IPS DF 19.7 (cell line): ENCODE measurements at regions not wholly inside any gene's neighbourhood (a gene's known extent, or its start where the extent isn't known, plus 50 kb on each side); places are given as distances from the start of the nearest gene placed in this dataset.
A peak's percentile ranks its signal among the peaks of the same experiment; 100 is the strongest.

Source experiments
- DNase-seq: peaks from one replicate; pipeline ENCODE4 v3.0.0-alpha.2; 2013; ENCODE audit warnings: low read depth, low spot score

DNA sequence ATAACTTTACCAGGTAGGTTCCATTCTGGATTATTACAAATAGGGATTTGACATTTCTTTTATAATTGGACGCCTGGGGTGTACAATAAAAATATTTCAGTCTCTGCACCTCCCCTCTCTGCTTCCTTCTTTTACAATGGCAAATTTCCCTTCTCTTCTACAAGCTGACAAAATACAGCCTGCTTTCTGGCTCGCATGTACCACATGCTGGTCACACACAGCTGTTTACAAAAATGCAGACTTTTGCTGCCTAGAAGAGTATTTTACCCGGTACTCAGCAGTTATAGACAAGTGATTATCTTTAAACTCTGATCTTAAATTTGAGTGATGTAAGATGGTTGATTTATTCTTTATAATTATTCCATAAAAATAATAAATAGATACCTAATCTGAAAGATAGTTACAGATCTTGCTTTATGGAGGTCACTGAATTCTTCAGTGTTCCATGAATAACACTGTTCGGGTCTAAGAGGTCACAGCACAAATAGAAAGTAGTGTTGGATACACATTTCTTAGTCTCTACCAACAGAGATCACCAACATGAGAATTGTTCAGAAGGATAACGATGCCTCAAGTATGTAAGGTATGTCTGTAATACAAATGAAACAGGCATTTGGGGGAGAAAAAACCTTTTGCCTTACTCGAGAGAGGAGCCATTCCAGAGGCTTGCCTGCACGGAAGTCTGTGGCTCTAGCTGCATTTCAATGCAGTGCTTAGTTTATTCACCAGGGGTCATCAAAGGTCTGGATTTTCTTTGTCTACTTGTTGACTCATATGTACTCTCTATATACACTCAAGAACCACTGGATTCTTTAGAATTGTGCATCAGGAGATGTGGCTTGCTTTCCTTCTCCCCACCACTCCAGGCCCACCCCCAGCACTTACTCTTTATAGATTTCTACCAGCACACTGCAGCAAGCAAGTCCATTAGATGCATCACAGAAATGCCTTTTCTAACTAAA, 206.6 kb upstream of the RFX3 start:
- DNase-seq, result peak; percentile 48

DNA sequence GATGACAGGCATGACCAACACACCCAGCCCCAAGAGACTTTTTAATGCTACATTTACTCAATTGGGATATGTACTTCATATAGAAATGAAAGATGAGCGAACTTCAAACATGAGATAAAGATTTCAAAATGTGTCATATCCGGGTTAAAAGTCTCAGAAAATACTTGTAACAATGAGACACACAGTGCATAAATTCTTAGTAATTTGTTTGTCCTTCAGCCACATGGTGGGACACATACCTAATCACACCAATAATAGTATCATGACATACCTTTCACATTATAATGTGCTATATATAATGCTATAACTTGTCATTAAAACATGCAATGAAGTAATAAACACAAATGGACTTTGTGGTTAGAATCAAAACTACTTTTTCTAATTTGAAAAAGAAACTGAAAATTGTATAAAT, 204.7 kb upstream of the RFX3 start:
- no peak for DNase-seq

DNA sequence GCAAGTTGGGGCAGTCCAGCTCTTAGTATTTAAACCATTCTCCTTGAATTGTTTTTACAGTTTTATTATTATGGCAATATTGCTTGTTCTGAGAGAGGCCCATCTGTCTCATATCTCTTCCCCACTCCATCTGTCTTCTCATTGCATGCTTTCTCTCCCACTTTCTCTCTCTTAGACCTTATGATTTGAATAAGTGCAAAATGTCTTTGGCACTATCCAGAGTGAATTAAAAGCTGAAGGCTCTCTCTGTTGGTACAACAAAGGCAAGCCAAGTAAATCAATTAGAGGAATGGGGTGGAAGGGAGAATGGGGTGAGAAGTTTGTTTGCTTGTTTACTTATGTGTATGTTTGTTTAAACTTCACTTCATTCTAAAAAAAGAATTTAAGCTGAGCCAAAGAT, 195.3 kb upstream of the RFX3 start:
- DNase-seq, result no peak

DNA sequence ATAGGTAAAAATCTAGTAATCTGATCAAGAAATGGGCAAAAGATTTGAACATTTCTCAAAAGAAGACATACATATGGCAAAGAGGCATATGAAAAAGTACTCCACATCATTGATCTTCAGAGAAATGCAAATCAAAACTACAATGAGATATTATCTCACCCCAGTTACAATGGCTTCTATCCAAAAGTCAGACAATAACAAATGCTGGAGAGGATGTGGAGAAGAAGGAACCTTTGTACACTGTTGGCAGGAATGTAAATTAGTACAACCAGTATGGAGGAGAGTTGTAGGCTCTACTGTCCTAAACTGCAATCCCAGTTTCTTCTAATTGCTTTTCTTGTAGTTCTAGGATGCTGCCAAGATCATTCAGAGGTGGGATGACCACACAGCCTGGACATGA, 193.5 kb upstream of the RFX3 start:
- DNase-seq, result no peak

DNA sequence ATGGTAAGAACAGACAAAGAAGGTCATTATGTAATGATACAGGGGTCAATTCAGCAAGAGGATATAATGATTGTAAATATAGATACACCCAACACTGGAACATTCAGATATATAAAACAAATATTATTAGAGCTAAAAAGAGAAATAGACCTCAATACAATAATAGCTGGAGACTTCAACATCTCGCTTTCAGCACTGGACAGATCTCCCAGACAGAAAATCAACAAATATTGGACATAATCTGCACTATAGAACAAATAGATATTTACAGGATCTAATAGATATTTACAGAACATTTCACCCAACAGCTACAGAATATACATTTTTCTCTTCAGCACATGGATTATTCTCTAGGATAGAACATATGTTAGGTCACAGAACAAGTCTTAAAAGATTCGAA, 190.6 kb upstream of the RFX3 start:
- DNase-seq, result no peak

DNA sequence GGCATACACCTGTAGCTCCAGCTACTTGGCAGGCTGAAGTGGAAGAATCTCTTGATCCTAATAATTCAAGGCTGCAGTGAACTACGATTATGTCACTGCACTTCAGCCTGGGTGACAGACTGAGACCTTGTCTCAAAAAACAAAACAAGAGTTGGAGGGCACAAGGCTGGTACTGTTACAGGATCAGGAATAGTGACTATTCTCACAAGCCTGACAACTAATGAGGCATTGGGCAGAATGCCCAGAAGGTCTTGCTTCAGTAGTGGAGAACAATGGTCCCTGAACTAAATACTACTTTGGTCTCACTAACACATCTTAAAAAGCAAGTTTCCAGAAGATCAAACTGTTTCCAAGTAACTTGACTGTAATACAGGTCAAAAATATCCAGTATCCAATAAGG, 182.9 kb upstream of the RFX3 start:
- DNase-seq, result no peak

DNA sequence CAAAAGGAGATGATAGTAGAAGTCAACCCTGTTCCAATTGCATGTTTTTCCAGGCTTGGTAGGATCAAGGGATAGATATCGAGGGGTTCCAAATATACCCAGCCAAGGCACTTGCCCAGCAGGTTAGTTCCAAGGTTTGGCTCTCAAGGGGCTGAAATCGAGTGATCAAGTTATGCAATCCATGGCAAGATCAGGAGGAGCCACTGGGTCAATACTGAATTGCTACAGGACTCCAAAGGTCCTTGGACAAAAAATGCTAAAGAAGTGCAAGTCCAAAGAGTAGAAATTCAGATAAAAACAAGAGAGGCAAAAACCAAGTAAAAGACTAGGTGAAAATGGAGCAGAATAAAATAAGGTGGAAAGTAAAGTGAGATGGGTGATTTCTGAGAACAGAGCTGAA, 179.1 kb upstream of the RFX3 start:
- no peak for DNase-seq

DNA sequence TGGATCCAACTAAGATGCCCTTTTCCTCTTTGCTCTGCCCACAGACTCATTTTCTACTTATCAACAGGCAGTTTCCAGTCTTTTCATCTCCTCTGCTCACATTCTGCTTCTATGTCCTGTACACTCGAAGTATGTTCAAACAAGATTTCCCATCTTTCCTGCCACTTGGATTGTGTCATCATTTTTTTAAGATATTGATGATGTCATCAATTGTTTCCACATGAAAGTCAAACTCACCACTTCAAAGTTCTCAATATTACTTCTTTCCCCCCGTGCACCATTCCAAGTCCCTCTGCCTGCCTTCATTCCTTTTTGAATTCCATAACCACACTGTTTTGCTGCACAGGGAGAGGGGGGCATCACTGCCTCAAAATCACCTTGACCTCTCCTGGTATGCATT, 175.0 kb upstream of the RFX3 start:
- DNase-seq, result no peak

DNA sequence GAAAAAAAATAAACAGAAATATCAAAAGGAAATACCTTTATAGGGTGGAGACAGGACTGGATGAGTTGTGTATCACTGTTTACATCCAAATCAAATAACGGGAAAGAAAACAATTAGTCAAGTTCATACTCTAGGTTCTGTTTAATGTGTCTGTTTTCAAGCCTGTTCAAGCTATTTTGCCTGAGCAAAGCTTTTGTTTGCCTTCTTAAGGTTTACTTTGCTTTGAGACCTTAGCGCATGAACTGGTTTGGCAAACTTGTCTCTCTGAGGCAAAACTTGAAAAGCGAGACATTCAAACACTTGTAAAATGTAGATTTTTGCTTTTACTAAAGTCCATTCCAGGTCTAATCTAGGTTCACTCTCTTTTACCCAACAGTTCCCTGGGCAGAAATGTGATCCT, 174.1 kb upstream of the RFX3 start:
- no peak for DNase-seq

DNA sequence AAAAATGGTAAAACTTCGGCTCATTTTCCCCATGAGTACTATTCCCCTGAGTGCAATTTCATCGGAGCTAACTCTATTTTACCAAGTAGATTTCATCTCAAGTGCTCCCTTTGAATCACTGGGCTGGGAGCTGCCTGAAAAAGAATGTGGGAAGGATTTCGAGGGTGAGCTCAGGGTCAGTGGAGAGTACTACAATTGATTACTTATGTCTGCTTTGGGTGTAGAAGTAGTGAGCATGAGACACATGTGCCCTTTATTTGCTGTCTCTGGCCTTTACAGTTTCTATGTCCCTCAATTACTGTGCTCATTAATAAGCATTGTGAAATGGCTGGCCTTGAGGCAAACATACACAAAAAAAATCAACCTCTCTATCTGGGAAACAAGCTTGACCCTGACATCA, 172.7 kb upstream of the RFX3 start:
- DNase-seq, result no peak

DNA sequence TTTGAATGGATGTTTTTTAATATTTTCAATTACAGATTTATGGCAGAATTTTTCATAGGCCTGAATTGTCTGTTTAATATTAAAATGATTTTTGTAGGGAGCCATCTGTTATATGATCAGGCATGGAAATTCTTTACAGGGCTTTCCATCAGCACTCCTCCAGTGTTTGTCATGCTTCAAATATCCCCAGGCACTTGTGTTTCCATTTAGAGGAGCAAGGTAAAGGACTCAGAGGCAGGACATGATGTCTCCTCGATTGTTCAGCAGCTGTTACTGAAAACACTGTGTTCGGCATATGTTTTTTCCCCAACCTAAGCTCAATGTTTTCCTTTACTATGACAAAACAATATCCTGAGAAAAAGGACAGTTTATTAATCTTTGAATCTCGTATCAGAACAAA, 172.3 kb upstream of the RFX3 start:
- no peak for DNase-seq

DNA sequence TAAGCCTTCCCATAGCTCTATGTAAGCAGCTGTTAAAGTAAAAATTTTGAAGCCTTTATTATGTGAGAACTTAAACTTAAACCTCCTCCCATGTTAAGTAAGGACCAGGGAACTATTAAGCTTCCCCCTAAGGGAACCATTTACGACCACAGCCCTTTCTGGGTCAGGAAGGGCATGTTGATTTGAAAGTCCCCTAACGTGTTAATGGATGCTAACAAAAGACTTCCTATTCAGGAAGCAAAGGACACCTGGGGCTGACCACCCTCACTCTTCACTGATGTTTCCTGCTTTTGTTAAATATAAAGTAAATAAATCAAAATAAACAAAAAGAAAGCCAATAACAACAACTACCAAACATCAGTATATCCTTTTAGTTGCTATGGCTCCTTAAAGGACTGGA, 170.6 kb upstream of the RFX3 start:
- peak; percentile 35 for DNase-seq

DNA sequence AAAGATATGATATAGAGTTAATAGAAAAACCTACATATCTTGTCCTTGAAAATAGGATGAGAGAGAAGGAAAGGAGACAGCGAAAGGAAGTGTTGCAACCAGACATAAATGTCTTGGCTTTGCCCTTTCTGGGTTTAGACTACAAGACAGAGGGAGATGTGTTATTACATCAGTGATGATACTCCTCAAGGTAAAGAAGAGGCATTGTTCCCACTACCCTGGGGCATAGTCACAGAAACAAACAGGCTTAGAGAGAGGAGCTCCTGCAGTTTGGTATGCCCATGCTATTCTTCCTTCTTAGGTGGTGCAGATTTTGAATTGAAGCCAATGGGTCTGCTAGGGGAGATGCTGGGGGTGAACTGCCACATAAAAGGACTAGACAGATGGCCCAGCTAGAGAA, 166.8 kb upstream of the RFX3 start:
- no peak for DNase-seq

DNA sequence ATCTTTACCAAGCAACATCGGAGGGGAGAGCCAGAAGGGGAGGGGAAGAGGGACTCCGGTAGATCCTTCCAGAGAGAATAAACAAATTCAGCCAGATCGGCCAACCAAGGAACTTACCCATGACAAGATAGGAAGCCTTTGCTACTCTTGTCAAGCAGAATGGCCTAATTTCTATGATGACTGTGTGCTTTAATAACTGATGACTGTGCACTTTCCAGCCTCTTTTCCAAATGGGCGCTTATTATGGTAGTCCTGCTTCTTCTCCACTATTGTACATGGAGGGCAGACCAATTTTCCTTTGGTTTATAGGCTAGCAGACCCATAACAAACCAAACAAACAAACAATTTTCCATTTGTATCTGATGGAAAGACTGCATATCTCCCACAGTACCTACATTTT, 163.8 kb upstream of the RFX3 start:
- DNase-seq, result no peak

DNA sequence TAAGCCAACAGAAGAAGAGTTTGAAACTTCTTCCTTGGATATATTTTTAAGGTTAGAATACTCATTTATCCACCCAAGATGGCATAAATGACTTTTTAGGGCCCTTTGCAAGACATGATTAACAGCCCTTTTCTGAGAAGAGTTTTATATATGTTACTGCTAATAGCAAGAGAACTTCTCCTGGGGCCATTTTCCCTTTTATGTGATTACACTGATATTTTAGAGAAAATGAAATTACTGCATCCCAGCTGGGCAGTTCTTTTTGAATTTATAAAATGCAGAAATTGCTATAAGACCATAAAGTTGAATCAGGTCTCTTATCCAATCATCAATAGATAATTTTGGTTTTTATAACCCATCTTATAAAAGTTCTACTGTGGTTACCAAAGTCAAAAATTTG, 161.3 kb upstream of the RFX3 start:
- DNase-seq, result no peak

DNA sequence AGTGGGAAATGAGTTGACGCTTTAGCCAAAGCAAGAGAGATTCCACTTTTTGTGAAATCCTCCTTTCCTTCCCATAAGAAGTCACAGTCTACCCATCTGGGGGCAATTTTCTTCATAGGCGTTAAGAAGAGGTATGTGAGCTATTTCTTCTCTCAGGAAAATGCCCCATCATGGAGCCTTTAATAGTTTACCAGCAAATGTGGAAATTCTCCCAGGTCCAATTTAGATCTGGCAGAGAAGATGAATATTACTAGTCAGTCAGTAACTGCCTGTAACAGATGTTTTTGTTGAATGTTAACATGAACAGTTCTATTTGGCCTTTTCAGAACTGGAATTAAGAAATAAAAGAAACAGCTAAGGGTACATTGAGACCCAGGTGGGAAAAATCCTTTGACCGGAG, 156.4 kb upstream of the RFX3 start:
- DNase-seq, result no peak

DNA sequence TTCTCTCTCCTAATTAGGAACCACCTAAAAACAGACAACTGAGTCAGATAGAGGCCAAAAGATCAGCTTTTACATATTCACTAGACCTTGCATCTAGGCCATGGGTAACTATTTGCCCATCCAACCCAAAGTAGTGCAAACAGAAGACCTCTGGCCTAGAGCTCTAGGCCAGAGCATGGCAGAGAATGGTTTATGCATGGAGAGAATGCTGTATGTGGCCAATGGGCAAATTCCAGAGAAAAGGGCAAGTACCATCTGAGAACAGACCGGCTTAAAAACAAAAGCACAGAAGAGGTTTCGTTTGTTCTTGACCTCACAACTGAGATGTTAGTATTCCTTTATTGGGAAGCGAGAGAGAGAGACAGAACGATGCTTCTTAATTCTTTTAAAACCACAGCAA, 151.7 kb upstream of the RFX3 start:
- no peak for DNase-seq

DNA sequence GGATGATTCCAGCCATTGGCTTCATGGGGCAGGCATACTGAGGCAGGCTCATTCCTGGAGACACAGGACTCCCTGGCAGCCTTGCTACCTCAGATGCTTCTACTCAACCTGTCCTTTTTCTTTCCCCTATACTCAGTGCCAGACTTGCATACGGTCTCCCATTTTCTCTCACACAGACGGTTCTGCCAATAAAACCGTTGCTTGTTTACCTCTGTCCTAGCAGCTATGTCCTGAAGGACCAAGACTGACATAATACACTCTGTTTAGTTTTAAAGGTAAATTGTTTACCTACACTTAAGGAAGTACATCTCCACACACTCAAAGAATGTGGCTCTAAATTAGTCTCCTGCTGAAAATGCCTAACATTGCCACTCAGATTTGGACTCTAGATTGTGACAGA, 151.0 kb upstream of the RFX3 start:
- DNase-seq, result no peak

DNA sequence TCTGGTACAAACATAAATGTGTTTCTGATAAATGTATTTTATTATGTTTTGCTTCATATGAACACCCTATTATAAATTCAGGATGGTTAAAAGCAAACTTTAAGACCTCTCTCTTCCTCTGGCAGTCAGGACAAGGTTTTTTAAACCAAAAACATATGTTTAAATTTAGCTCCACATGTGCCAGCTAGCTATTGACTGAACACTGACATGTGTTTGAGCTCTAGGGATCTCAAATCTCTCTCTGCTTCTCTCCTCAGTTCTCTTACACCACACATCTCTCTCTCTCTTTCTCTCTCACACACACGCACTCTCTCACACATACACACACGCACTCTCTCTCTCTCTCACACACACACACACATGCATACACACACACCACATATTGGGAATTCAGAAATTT, 150.1 kb upstream of the RFX3 start:
- DNase-seq, result no peak

DNA sequence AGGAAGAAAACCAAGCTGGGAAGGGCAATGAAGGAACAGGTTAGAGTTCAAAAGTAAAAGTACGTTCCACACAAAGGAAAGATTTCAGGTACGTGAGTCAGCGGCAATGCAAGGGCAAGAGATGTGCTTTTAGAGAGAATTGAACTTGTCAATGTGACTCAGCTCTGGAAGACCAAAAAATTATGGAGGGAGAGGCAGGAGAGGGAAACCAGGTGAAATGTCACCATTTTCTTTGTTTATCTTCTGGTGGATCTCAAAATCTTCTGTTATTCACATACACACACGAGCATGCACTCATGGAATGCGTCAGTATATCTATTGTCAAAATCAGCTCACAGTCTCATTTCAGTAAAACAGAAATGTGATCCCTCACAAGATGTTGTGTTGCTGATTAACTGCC, 148.8 kb upstream of the RFX3 start:
- DNase-seq, result no peak

DNA sequence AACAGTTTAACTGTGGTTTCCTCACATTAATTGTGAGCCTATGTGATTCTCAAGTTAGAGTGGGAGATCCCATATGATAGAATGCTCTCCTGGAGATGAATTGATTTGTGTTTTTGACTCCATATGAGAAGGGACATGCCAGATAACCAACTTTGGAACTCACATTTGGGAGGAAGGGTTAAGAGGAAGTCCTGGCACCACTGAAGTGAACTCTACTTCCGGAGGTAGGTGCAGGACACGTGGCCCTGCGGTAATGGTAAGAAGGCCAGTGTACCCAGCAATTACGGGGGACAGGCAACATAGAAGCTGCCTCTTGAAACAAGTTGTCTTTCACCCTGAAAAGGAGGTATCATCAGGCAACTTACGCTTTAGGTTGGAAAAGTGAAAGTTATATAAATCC, 146.6 kb upstream of the RFX3 start:
- DNase-seq, result no peak

DNA sequence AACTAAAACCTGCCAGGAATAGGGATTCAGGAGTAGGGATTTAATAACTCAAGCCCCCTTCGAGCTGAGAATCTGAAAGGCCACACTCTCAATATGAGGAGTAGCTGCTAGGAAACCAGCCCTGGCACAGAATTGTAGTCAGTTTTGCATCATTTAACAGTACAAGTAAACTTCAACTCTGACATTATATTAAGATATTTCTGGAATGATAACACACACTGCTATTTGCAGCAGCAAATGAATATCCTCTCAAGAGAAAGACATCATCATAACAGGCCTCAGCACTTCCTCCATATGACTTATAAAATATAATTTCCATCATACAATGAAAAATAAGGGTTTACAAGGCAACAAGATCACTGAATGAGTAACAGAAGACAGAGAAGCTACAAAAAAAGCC, 138.2 kb upstream of the RFX3 start:
- DNase-seq, result no peak

DNA sequence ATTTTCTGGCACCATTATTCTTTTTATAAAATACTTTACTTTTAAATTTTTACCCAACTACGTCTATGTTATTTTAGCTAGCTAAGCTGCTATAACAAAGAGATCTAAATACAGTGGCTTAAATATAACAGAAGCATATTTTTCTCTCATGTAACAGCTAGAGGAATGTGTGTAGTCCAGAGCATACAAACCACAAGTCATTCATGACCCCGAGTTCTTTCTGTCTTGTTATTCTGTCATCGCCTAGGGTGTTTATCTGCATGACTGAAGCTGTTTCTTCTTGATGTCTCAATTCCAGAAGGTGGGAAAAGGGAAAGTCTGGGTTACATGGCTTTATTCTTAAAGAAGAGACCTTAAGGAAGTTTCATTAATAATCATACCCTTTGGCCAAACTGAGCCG, 136.9 kb upstream of the RFX3 start:
- DNase-seq, result no peak

DNA sequence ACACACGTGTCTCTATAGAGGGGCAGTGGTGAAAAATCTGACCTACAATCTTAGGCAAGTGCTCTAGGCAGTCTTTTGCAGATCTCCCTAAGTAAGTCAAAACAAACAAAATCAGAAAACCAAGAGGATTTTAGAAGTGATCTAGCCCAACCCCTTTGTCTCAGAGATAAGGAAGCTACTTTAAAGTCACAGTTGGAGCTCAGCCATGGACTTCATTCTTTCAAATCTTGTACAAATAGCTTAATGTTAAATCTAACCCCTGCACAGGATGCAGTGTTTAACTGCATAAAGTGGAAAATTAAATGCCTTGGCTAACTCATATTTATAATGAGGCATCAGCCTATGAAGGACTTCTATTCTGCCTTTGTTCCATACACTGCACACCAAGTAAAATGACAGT, 135.1 kb upstream of the RFX3 start:
- DNase-seq, result no peak
